SK-N-SH treated with all-trans-retinoic acid at 6 μM for 48 hours (cell line): ENCODE measurements at regions not wholly inside any gene's neighbourhood (a gene's known extent, or its start where the extent isn't known, plus 50 kb on each side); places are given as distances from the start of the nearest gene placed in this dataset.

Experiments
- ATAC-seq: fragments of 200-7000 bp; cut with Tn5 transposase; 3 replicates; pipeline ENCODE4 v1.9.1; 2020; ENCODE audit warnings: mild to moderate bottlenecking, moderate library complexity
- ARNTL ChIP-seq: fragments of 450-650 bp; formaldehyde crosslinking; IDR thresholded peaks from 2 replicates; pipeline ENCODE4 v1.5.0; 2020; ENCODE audit warnings: low read depth, mild to moderate bottlenecking, moderate library complexity, borderline replicate concordance
- BACH2 ChIP-seq: fragments of 250-450 bp; sonication (Bioruptor Pico); IDR thresholded peaks from 2 replicates; pipeline ENCODE4 v1.9.0; 2021; ENCODE audit warnings: mild to moderate bottlenecking, borderline replicate concordance
- CSDC2 ChIP-seq: fragments of 250-450 bp; sonication (Bioruptor Pico); IDR thresholded peaks from 2 replicates; pipeline ENCODE4 v1.5.0; 2020; ENCODE audit warnings: mild to moderate bottlenecking, moderate library complexity
- ESRRG ChIP-seq: fragments of 250-450 bp; sonication (Bioruptor Pico); IDR thresholded peaks from 2 replicates; pipeline ENCODE4 v1.6.1; 2021; ENCODE audit warnings: mild to moderate bottlenecking
- GLIS3 ChIP-seq: fragments of 250-450 bp; sonication (Bioruptor Pico); IDR thresholded peaks from 2 replicates; pipeline ENCODE4 v1.5.0; 2020; ENCODE audit warnings: mild to moderate bottlenecking, moderate library complexity
- ISL1 ChIP-seq: fragments of 250-450 bp; sonication (Bioruptor Pico); IDR thresholded peaks from 2 replicates; pipeline ENCODE4 v2.1.2; 2022; ENCODE audit warnings: mild to moderate bottlenecking, moderate library complexity
- OSR1 ChIP-seq: fragments of 250-450 bp; sonication (Bioruptor Pico); IDR thresholded peaks from 2 replicates; pipeline ENCODE4 v1.8.0; 2022; ENCODE audit warnings: moderate library complexity, mild to moderate bottlenecking, inconsistent platforms
- PATZ1 ChIP-seq: fragments of 250-450 bp; sonication (Bioruptor Pico); IDR thresholded peaks from 2 replicates; pipeline ENCODE4 v1.8.0; 2020; ENCODE audit warnings: mild to moderate bottlenecking, moderate library complexity, borderline replicate concordance
- POU6F1 ChIP-seq: fragments of 250-450 bp; sonication (Bioruptor Pico); IDR thresholded peaks from 2 replicates; pipeline ENCODE4 v1.8.0; 2021; ENCODE audit warnings: low read depth, mild to moderate bottlenecking, moderate library complexity, borderline replicate concordance
- PPARA ChIP-seq: fragments of 250-450 bp; sonication (Bioruptor Pico); IDR thresholded peaks from 2 replicates; pipeline ENCODE4 v1.5.0; 2020; ENCODE audit warnings: mild to moderate bottlenecking, borderline replicate concordance
- RARB ChIP-seq: fragments of 250-450 bp; sonication (Bioruptor Pico); IDR thresholded peaks from 2 replicates; pipeline ENCODE4 v1.8.0; 2021; ENCODE audit warnings: mild to moderate bottlenecking, moderate library complexity
- TCF4 ChIP-seq: fragments of 250-450 bp; sonication (Bioruptor Pico); IDR thresholded peaks from 2 replicates; pipeline ENCODE4 v1.8.0; 2021; ENCODE audit warnings: mild to moderate bottlenecking, moderate library complexity, borderline replicate concordance
- ZC3H10 ChIP-seq: fragments of 250-450 bp; sonication (Bioruptor Pico); IDR thresholded peaks from 2 replicates; pipeline ENCODE4 v1.5.1; 2021; ENCODE audit warnings: mild to moderate bottlenecking, moderate library complexity
- ZFP3 ChIP-seq: fragments of 250-450 bp; sonication (Bioruptor Pico); IDR thresholded peaks from 2 replicates; pipeline ENCODE4 v1.5.0; 2020; ENCODE audit warnings: mild to moderate bottlenecking, moderate library complexity
- ZFP30 ChIP-seq: fragments of 450-650 bp; formaldehyde crosslinking; IDR thresholded peaks from 2 replicates; pipeline ENCODE4 v1.5.0; 2022; ENCODE audit warnings: mild to moderate bottlenecking, moderate library complexity
- ZNF565 ChIP-seq: fragments of 450-650 bp; formaldehyde crosslinking; conservative IDR thresholded peaks from 2 replicates; pipeline ENCODE4 v1.5.0; 2020; ENCODE audit warnings: low read depth, mild to moderate bottlenecking, moderate library complexity
- ZNF70 ChIP-seq: fragments of 450-650 bp; formaldehyde crosslinking; IDR thresholded peaks from 2 replicates; pipeline ENCODE4 v1.5.0; 2020; ENCODE audit warnings: mild to moderate bottlenecking, moderate library complexity
- ZNF8 ChIP-seq: fragments of 450-650 bp; formaldehyde crosslinking; IDR thresholded peaks from 2 replicates; pipeline ENCODE4 v1.5.0; 2020; ENCODE audit warnings: mild to moderate bottlenecking, moderate library complexity
- TF ChIP-seq, protein P1 (sequence below): fragments of 250-450 bp; sonication (Bioruptor Pico); IDR thresholded peaks from 2 replicates; pipeline ENCODE4 v1.5.1; 2021; ENCODE audit warnings: mild to moderate bottlenecking, moderate library complexity
- TF ChIP-seq, protein P2 (sequence below): fragments of 250-450 bp; sonication (Bioruptor Pico); IDR thresholded peaks from 2 replicates; pipeline ENCODE4 v1.5.0; 2020; ENCODE audit warnings: mild to moderate bottlenecking, moderate library complexity

DNA sequence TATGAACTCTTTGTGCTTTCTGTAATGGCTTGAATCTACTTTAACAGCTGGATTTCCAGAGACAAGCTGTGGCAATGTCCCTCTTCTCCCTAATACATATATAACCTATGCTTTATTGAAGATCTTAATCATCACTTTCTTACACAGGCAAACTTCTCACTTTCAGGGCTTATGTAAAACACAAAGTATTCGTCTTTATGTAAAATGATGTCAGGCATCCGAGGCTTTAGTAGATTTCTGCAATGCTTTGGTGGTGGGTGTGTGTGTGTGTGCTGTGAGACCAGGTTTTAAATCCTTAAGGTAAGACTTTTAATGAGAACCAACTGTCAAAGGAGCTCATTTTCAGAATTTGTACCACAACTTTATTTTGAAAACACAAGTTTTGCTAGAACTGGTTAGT is 70.0 kb upstream of the HMGA2 start:
- TF ChIP-seq ARNTL (CRISPR knock-in tag) (no peak), PPARA (CRISPR knock-in tag) (no peak), GLIS3 (CRISPR knock-in tag) (no peak)
- ATAC-seq = no peak

DNA sequence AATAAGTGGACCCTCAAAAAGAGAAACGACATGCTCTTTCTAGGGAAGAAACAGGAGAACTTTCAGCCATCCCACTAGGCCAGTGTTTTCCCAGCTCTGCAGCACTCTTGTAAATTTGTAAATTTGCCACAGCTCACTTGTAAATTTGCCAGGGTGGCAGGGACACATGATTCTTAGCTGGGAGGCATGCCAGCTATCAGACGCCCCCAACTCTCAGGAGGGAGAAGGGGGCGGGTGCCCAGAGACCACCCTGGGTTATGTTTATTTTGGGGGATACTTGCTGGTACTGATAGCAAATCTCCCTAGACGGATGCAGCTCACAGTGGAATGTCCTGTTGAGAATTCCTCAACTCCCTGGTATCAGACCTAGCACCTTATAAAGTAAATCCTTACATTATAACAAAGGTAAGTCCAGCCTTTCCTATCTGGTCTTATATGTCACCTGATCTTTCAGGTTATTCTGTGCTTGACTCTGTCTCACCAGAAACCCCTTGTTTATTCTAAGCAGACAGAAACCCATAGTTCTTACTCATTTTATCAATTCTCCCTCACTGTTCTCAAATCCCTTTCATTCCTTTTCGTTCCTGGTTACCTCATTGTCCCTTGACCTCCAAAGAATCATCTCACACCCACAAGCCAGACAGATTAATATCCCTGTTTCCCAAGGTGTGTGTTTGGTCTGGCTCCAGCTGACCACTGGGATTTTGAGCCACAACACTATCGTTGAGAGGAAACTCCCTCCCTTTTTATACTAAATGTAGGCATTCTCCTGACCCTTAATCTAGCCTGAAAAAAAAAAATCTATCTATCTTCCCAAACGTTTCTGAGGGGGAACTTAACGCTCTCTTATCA is 69.3 kb upstream of the HMGA2 start:
- TF ChIP-seq OSR1 (CRISPR knock-in tag) (no peak), ZFP30 (no peak), ESRRG (CRISPR knock-in tag) (no peak), BACH2 (CRISPR knock-in tag) (no peak), ARNTL (CRISPR knock-in tag) (no peak), TCF4 (CRISPR knock-in tag) (no peak), PATZ1 (CRISPR knock-in tag) (no peak), ZNF8 (CRISPR knock-in tag) (no peak)
- TF ChIP-seq, protein P1, sequence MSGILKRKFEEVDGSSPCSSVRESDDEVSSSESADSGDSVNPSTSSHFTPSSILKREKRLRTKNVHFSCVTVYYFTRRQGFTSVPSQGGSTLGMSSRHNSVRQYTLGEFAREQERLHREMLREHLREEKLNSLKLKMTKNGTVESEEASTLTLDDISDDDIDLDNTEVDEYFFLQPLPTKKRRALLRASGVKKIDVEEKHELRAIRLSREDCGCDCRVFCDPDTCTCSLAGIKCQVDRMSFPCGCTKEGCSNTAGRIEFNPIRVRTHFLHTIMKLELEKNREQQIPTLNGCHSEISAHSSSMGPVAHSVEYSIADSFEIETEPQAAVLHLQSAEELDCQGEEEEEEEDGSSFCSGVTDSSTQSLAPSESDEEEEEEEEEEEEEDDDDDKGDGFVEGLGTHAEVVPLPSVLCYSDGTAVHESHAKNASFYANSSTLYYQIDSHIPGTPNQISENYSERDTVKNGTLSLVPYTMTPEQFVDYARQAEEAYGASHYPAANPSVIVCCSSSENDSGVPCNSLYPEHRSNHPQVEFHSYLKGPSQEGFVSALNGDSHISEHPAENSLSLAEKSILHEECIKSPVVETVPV (CRISPR knock-in tag) = no peak
- TF ChIP-seq, protein P2, sequence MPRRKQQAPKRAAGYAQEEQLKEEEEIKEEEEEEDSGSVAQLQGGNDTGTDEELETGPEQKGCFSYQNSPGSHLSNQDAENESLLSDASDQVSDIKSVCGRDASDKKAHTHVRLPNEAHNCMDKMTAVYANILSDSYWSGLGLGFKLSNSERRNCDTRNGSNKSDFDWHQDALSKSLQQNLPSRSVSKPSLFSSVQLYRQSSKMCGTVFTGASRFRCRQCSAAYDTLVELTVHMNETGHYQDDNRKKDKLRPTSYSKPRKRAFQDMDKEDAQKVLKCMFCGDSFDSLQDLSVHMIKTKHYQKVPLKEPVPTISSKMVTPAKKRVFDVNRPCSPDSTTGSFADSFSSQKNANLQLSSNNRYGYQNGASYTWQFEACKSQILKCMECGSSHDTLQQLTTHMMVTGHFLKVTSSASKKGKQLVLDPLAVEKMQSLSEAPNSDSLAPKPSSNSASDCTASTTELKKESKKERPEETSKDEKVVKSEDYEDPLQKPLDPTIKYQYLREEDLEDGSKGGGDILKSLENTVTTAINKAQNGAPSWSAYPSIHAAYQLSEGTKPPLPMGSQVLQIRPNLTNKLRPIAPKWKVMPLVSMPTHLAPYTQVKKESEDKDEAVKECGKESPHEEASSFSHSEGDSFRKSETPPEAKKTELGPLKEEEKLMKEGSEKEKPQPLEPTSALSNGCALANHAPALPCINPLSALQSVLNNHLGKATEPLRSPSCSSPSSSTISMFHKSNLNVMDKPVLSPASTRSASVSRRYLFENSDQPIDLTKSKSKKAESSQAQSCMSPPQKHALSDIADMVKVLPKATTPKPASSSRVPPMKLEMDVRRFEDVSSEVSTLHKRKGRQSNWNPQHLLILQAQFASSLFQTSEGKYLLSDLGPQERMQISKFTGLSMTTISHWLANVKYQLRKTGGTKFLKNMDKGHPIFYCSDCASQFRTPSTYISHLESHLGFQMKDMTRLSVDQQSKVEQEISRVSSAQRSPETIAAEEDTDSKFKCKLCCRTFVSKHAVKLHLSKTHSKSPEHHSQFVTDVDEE (CRISPR knock-in tag) = no peak
- ATAC-seq = no peak

- ATAC-seq = no peak
- TF ChIP-seq POU6F1 (CRISPR knock-in tag) (no peak), ISL1 (no peak), BACH2 (CRISPR knock-in tag) (no peak), PATZ1 (CRISPR knock-in tag) (no peak), CSDC2 (CRISPR knock-in tag) (no peak), ZFP3 (no peak), GLIS3 (CRISPR knock-in tag) (no peak), TCF4 (CRISPR knock-in tag) (no peak), ZC3H10 (CRISPR knock-in tag) (no peak), ZNF565 (CRISPR knock-in tag) (no peak), ARNTL (CRISPR knock-in tag) (no peak), ZNF8 (CRISPR knock-in tag) (no peak), ZFP30 (no peak), PPARA (CRISPR knock-in tag) (no peak), ZNF70 (no peak), RARB (CRISPR knock-in tag) (no peak)
- TF ChIP-seq, protein P2 (CRISPR knock-in tag) = no peak
- TF ChIP-seq, protein P1 (CRISPR knock-in tag) = no peak
- TF ChIP-seq, all 23 proteins: peak for 0
These were observed 68.7 kb upstream of the HMGA2 start for GRCh38 chr12:65755596-65755978.
